TTC549 (cell line): ENCODE measurements at regions not wholly inside any gene's neighbourhood (a gene's known extent, or its start where the extent isn't known, plus 50 kb on each side); places are given as distances from the start of the nearest gene placed in this dataset.

Experiments
- FAIRE-seq: peaks from 2 replicates; lab custom pipeline; 2012; peaks lifted over from hg19 to GRCh38; lab: Jason Lieb, UNC

- FAIRE-seq = no peak
These were observed 306.9 kb downstream of the ZNF516 start for GRCh38 chr18:76188097-76188496.

GRCh38 chr18:76179257-76179656, 315.8 kb downstream of the ZNF516 start:
- no peak for FAIRE-seq

GRCh38 chr18:76177160-76177559, 317.9 kb downstream of the ZNF516 start:
- no peak for FAIRE-seq

- no peak for FAIRE-seq
These were observed 320.6 kb downstream of the ZNF516 start for GRCh38 chr18:76174451-76174850.

GRCh38 chr18:76169733-76170132, 325.3 kb downstream of the ZNF516 start:
- FAIRE-seq = no peak

GRCh38 chr18:76167845-76168621, 327.0 kb downstream of the ZNF516 start:
- no peak for FAIRE-seq

- FAIRE-seq = no peak
These were observed 327.6 kb downstream of the ZNF516 start for GRCh38 chr18:76167410-76167809.

GRCh38 chr18:76162886-76163285, 332.2 kb downstream of the ZNF516 start:
- FAIRE-seq = no peak

GRCh38 chr18:76161983-76162382, 333.1 kb downstream of the ZNF516 start:
- FAIRE-seq = no peak

GRCh38 chr18:76153691-76154090, 341.4 kb downstream of the ZNF516 start:
- no peak for FAIRE-seq

- no peak for FAIRE-seq
These were observed 345.3 kb downstream of the ZNF516 start for GRCh38 chr18:76149734-76150133.

GRCh38 chr18:76149284-76149683, 345.8 kb downstream of the ZNF516 start:
- no peak for FAIRE-seq

GRCh38 chr18:76145521-76146376, 349.3 kb downstream of the ZNF516 start:
- no peak for FAIRE-seq

GRCh38 chr18:76144844-76145243, 350.2 kb downstream of the ZNF516 start:
- FAIRE-seq = no peak

- FAIRE-seq = no peak
These were observed 352.4 kb downstream of the ZNF516 start for GRCh38 chr18:76142611-76143010.

- FAIRE-seq = no peak
These were observed 355.2 kb downstream of the ZNF516 start for GRCh38 chr18:76139844-76140243.

- no peak for FAIRE-seq
These were observed 357.8 kb downstream of the ZNF516 start for GRCh38 chr18:76137216-76137615.

- no peak for FAIRE-seq
These were observed 358.3 kb downstream of the ZNF516 start for GRCh38 chr18:76136701-76137100.

GRCh38 chr18:76134628-76135027, 360.4 kb downstream of the ZNF516 start:
- no peak for FAIRE-seq

- no peak for FAIRE-seq
These were observed 361.2 kb downstream of the ZNF516 start for GRCh38 chr18:76133873-76134272.

GRCh38 chr18:76131738-76132137, 363.3 kb downstream of the ZNF516 start:
- FAIRE-seq = no peak

- no peak for FAIRE-seq
These were observed 364.2 kb downstream of the ZNF516 start for GRCh38 chr18:76130845-76131244.

- FAIRE-seq = no peak
These were observed 368.7 kb downstream of the ZNF516 start for GRCh38 chr18:76126327-76126726.

GRCh38 chr18:76121011-76121410, 374.0 kb downstream of the ZNF516 start:
- no peak for FAIRE-seq
